ENCODE measurements at regions not wholly inside any gene's neighbourhood (a gene's known extent, or its start where the extent isn't known, plus 50 kb on each side); places are given as distances from the start of the nearest gene placed in this dataset.

- TF ChIP-seq EZH2 (IDR thresholded peaks at IDR 0.05; ENCODE audit: borderline replicate concordance, low read depth, low read length, severe bottlenecking) = no peak
- no peak for TF ChIP-seq CTCF (IDR thresholded peaks at IDR 0.05; ENCODE audit: extremely low read depth in 1 of 2, insufficient read depth in 1 of 2, low read depth in 1 of 2, low read length in 2 of 2)
- TF ChIP-seq POLR2AphosphoS5 (IDR thresholded peaks at IDR 0.05; ENCODE audit: insufficient read depth, low read depth, low read length) = no peak
- no peak for TF ChIP-seq POLR2A (IDR thresholded peaks at IDR 0.05; ENCODE audit: low read depth, low read length)
- no peak for TF ChIP-seq MAX (IDR thresholded peaks at IDR 0.05; ENCODE audit: insufficient read depth, insufficient read length)
Measured at GRCh38 chr9:80366626-80367025, 794.9 kb downstream of the TLE4 start.
